ENCODE measurements at regions not wholly inside any gene's neighbourhood (a gene's known extent, or its start where the extent isn't known, plus 50 kb on each side); places are given as distances from the start of the nearest gene placed in this dataset.
"Not testable (repeated sequence)": the region's sequence is repeated elsewhere in the genome, so short reads cannot be mapped to it uniquely, and the experiment has no call there.

DNA sequence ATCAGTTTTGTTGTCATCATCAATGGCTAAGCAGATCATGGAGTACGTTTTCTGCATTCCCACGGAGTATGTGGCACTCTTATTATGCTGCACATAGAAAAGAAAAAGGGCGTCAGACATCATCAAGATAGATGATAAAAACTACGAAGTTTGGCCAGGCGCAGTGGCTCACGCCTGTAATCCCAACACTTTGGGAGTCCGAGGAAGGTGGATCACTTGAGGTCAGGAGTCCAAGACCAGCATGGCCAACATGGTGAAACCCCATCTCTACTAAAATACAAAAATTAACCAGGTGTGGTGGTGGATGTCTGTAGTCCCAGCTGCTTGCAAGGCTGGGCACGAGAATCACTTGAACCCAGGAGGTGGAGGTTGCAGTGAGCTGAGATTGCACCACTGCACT, 312.8 kb downstream of the GOLGA6L6 start:
- TF ChIP-seq CTCF (IDR thresholded peaks at IDR 0.05 in 2 of 3, conservative IDR thresholded peaks at IDR 0.05 in 1 of 3; ENCODE audit: borderline replicate concordance in 1 of 3, insufficient read depth in 1 of 3, low read depth in 2 of 3, low read length in 2 of 3); EZH2 (IDR thresholded peaks at IDR 0.05); POLR2AphosphoS5 (IDR thresholded peaks at IDR 0.05; ENCODE audit: low read depth, low read length); REST (IDR thresholded peaks at IDR 0.05; ENCODE audit: low read depth); RAD21 (IDR thresholded peaks at IDR 0.05; ENCODE audit: low read depth); CBX3 (IDR thresholded peaks at IDR 0.05; ENCODE audit: low read depth); CEBPB (IDR thresholded peaks at IDR 0.05; ENCODE audit: low read depth); EGR1 (IDR thresholded peaks at IDR 0.05; ENCODE audit: low read depth); ZNF274 (IDR thresholded peaks at IDR 0.05; ENCODE audit: low read depth, low read length): not testable (repeated sequence)
- TF ChIP-seq, protein P1, sequence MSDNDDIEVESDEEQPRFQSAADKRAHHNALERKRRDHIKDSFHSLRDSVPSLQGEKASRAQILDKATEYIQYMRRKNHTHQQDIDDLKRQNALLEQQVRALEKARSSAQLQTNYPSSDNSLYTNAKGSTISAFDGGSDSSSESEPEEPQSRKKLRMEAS (IDR thresholded peaks at IDR 0.05) = not testable (repeated sequence)

Measured in HCT116 (cell line).